Erythroblast (primary cell): ENCODE measurements at regions not wholly inside any gene's neighbourhood (a gene's known extent, or its start where the extent isn't known, plus 50 kb on each side); places are given as distances from the start of the nearest gene placed in this dataset.

Experiments
- GATA1 ChIP-seq: IDR thresholded peaks from 2 replicates; pipeline ENCODE4 v1.6.1; 2011; ENCODE audit warnings: low read depth, mild to moderate bottlenecking, control low read depth, low read length, moderate library complexity
- POLR2A ChIP-seq: IDR thresholded peaks from 2 replicates; pipeline ENCODE4 v1.6.1; 2011; ENCODE audit warnings: mild to moderate bottlenecking, low read length

- TF ChIP-seq POLR2A (no peak), GATA1 (no peak)
These were observed 268.8 kb upstream of the SULF2 start for GRCh38 chr20:48054051-48054450.
